ENCODE measurements at regions not wholly inside any gene's neighbourhood (a gene's known extent, or its start where the extent isn't known, plus 50 kb on each side); places are given as distances from the start of the nearest gene placed in this dataset.
A peak's percentile ranks its signal among the peaks of the same experiment; 100 is the strongest.

DNA sequence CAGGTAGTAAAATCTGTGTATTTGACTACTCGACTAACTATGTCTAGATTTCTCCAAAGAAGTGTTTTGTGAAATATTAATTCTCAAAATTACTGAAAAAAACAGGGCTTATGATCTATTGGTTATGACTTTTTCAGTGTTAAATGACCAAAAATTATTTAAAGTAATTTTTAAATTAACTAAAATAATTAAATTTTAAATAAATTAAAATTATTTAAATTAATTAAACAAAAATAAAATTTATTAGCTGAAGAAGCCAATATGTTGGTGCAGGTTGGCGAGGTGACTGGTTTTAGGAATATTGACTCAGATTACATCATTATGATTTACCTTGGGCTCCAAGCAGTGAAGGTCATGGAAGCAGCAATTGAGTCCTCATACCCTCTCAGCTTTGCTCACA lies 483.2 kb downstream of the PTPRC start:
- peak; percentile 74 for FAIRE-seq

DNA sequence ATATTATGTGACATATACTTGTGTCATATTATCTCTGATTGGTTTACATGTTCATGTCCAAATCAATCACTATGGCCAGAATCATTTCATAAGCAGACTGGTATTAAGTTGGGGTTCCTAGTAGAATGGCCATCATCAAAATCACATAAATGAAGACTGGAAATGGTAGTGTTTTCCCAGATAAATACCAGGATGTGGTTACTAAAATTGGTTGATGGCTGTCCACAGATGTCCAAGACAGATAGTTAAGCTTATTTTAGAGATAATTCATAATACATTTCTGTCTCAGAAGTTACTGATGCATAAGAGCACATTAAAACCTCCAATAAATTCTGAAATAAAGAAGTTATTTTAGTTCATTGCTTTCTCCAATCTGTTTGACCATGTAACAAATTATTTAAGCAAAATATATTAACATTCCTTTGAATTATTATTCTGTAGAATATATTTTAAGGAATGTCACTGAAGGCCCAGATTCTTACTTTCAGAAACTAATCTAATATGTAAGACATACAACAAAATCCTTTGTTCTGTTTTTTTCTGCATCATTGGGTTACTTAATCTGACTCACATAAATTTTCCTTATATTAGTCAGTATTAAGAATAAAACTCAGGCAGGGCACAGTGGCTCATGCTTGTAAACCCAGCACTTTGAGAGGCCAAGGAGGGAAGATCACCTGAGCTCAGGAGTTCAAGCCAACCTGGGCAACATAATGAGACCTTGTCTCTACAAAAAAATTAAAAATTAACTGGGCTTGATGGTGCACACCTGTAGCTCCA lies 483.9 kb downstream of the PTPRC start:
- FAIRE-seq: no peak

DNA sequence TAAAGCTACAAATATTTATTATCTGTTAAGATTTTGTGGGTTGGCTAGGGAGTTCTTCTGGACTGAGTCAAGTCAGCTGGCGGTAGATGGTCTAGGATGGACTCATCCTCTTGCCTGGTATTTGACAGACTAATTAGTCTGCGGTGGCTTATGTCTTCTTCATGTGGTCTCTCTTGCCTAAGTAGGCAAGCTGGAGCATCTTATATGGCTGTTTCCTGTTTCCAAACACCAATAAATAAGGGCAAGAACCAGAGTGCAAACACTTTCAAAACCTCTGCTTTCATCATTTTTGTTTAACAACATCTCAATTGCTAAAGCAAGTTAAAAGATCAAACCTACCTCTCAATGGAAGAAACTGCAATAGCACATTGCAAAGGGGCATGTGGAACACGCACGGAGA lies 484.8 kb downstream of the PTPRC start:
- no peak for FAIRE-seq

DNA sequence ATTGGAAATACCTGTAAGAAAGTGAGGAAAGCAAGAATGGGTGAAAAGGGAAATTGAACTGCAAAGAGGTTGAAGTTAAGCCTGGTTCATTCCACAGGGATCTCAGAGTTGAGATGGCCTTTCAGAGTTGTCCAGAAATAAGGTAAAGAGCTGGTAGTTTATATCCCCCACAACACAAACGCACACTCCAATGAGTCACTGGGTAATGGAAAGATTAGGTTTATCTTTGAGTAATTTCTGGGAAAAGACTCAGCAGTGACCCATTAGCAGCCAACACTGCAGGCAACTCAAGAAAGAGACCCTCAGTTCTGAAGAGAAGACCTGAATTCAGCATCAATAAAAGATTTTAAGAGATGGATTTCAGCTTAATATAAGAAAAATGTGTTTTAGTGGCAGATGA lies 485.5 kb downstream of the PTPRC start:
- FAIRE-seq: no peak

DNA sequence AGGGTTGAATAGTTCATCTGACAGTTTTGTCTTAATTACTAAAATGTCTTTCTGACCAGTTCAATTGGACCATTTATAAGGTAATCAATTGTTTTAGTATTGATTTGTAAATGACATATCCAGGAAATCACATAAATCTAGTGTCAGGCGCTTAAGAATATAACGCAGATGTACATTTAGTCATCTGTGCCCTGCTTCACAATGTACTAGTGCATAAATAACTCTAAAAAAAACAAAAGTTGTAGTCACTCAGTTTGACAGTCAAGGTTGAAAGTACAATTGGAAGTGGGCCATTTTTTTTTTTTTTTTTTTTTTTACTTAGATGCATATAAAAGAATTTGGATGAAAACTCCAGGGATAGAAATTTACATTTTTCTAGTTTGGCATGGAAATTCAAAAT lies 490.4 kb downstream of the PTPRC start:
- no peak for FAIRE-seq

DNA sequence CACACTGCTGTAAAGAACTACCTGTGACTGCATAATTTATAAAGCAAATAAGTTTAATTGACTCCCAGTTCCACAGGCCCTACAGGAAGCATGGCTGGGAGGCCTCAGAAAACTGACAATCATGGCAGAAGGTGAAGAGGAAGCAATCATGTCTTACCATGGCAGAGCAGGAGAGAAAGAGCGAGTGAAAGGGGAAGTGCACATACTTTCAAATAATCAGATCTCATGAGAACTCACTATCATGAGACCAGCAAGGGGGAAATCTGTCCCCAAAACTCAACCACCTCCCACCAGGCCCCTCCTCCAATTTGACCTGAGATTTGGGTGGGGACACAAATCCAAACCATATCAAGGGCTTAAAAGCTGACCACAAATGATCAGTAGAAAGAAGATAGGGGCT lies 493.2 kb downstream of the PTPRC start:
- no peak for FAIRE-seq

DNA sequence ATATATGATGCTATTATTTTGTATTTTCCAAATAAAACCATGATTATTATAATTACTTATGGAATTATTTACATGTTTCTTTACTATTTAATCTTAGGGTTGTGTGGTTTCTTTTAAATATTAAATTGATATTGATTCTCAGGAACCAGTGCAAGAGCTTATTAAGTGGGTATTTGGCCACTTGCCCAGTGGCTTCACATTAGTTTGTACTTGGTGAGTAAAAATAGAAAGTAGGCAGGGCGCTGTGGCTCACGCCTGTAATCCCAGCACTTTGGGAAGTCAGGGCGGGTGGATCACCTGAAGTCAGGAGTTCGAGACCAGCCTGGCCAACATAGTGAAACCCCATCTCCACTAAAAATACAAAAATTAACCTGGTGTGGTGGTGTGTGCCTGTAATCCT lies 497.1 kb downstream of the PTPRC start:
- no peak for FAIRE-seq

DNA sequence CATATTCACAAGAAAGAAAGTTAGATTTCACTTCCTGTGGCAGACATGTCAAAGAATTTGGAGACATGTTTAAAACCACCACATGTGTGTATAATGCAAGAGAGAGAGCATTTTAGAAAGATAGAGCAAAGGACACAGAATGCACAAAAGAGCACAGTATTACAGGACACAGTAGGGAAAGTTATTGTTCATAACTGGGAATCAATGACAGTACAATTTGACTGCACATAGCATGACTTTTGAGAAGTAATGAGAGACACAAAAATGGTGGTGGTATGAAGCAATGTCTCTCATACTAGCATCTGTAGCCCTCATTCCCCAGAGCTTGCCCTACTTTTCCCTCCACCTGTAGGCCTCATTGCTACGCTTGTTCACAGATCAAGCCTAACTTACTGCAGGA lies 499.2 kb downstream of the PTPRC start:
- FAIRE-seq: no peak

DNA sequence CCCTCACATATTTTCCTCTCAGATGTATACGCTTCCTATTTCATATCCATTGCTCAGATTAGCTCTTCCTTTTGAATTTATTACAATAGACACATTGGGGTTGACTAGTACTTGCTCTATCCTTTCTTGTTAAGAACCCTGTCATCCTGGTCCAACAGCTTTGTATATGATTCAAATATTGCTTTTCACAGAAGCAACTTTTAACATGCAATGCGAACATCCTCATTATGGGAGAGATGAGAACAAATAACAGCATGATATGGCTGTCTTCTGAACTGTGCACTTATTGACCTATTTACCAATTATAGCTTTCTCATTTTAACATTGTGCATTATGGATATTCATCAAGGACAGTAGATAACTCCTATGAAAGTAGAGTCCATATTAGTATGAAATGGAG lies 510.8 kb downstream of the PTPRC start:
- FAIRE-seq: no peak

DNA sequence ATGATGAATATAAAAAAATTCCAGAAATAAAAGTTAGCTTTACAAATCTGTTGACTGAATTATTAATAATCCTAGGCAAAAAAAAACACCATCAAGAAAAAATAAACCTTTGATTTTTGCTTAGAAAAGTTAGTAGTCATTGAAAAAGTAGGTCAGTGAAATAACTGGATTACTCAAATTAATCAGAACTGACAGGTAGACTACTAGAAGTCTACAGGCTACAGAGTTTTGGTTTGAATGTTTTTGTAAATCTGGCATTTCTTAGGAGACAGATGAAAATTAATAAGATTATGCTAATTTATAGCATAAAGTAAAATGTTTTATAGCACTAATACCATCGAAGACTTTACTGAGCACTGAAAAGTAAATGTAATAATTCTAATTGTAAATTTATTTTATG lies 511.9 kb downstream of the PTPRC start:
- no peak for FAIRE-seq

DNA sequence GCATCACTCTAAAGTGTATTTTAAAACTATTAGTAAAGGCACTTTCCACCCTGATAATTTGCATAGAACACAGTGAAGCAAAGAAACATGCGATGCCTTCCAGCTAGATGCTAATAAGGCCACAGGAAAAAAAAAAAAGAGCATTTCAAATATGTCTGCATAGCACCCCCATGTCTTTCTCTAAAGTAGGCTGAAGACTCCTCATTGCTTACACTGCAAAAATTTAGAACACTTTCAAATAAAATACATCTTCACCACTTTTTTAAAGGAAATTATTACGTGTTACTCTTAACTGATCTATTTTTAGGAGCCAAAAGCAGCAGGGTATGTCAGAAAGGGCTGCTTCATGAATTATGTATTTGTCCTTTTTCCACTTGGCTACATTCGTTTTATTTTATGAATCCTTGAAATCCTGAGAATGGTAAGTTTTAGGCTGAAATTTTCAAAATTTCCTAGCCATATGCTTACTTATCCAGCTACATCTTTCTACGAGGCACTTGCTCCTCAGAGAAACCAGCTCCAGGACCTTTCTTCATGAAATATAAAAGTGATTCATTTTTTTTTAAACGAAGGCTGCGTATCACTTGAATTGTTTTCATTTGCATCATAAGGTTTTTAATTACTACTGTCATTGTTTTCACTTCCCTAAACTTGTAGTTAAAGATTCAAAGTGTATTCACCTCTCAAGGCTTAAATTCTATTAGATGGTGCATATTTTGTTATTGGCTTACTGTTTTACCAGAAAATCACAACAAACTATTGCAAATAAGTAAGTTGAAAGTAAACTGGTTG lies 513.0 kb downstream of the PTPRC start:
- FAIRE-seq: no peak

DNA sequence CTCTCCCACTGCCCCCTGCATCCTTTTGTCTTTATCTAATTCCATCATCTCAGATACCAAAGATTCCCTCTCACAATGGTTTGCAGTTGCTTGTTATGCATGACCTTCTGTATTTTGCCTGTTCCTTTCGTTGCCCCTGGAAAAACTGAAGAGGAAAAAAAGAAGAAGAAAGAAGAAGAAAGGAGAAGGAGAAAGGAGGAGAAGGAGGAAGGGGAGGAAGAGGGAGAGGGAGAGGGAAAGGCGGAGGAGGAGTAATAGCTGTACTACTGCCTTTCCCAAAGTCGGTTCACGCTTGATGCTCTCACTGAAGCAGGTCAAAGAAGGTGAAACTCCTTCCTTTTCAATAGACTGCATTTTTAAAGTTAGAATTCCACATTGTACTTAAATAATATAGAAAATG lies 513.8 kb downstream of the PTPRC start:
- no peak for FAIRE-seq

DNA sequence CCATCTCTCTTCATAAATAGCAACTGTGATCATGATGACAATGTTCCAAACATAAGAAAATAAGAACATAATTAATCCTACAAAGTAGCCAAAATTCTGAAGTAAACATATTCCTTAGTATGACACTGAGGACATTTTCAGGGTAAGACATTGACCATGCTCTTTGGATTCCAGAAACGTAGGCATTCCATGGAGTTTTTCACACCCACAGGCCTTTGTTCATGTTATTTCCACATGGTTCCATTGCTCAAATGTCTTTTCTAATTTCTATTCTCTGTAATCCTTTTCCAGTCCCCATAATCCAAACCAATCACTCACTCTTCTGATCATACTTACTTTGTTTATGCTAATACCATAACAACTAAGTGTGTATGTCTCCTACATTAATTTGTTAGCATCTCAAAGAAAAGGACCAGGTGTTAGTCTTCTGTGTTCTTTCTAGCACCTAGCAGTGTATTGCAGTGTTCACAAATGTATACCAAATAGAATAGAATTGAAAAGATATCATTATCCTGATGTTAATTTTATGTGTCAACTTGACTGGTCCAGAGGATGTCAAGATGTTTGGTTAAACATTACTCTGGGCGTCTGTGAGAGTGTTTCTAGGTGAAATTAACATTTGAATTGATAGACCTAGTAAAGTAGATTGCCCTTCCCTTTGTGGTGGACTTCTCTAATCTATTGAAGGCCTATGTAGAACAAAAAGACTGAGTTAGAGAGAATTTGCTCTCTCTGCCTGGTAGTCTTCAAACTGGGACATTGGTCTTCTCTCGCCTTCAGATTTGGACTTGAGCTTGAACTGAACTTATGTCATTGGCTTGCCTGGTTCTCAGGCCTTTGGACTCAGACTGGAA lies 516.6 kb downstream of the PTPRC start:
- no peak for FAIRE-seq

DNA sequence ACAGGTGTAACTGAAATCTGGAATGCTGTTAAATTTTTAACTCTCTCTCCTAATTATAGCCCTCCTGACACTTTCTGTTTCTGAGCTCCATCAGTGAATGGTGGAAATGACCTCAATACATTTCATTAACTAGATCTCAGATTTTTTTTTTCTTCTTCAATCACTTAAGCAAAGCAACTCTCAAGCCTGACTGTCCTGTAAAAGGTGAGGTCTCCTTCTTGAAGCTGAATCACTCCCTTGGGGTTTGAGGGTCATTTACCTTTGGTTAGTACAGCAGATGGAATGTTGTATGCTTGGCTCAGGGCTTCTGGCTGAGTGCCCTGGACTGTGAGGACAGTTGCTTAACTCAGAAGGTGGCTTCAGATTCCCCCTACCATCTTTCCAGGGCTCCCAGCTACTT lies 518.7 kb downstream of the PTPRC start:
- FAIRE-seq: no peak

DNA sequence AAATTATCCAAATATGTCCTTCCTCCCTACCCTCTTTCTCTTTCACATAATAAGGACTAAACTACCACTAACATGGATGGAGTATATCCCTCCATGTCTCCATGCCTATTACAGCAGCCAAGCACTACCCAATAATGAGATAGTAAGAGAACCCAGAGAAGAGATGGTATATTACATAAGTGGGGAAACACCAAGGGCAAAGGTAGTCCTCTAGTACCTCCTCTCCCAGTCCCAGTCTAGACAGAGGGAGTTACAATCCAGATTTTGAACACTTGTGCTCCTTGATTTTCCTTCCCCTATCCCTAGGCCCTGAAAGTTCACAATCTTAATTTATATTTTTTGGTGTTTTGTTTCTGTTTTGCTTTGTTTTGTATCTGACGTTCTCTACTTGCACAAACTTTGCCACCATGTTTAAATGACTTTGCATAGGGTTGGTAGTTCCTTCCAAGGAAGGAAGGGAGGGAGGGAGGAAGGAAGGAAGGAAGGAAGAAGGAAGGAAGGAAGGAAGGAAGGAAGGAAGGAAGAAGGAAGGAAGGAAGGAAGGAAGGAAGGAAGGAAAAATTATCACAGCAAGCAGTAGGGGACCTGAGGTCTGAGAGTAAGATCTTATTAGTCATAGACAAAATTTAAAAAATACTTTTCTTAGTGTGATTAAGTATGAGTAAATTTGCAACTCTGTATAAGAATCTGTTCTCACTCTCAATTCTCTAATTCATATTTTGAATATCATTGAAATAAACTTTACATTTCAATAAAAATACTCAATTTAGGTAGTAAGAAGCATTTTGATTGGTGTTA lies 521.9 kb downstream of the PTPRC start:
- FAIRE-seq: no peak

DNA sequence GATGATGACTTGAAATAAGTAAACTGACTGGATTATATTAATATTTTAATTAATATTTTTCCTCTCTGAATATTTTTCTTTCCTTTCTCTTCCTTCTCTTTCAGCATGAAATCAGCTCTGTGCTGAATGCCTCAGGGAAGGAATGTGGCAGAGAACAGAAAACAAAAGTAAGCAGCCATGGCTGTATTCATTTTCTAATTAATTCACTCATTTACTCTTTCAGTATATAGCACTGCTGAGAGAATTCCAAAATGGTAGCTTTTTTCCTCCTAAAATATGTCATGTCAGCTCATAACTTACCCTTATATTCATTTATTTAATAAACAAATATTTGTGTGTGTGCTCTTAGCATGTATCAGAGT lies 522.5 kb downstream of the PTPRC start:
- no peak for FAIRE-seq

DNA sequence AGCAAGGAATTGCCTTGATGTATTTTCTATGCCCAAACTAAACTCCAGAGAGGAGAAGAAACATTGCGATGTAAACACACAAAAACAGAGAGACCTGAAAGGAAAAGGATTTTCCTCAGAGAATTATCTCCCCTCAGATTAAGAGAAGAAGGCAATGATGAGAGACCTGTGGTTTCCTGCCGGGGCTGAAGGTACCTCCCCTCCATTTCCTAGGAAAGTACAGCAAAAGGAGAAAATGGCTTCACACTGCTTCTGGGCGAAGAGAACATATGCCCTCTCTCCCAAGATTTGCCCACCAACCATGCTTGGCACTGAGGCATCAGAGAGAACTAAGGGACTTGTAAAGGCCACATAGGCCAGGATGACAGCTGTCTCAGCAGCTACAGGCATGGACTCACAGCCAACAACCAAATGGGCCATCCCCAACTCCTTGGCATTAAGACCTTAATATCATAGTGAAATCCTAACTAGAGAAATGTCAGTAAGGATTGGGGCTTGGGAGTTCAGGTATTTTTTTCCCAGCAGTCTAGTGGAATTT lies 523.0 kb downstream of the PTPRC start:
- no peak for FAIRE-seq

DNA sequence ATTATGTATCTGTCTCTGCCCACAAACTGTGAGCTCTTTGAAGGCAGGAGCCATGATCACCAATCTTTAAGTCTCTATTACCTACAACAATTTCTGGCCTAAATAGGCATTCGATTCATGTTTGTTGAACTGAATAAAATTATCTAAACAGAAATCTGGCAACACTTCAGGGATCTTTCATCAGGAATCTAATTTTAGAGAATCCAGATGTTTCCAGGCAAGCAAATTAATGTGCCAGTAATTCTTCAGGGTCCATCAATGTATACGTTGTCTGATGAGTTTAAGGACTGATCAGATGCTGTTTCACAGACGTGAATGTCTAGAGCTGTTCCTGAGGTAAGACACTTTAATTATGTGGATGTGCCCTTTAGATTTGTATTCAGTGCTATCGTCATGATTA lies 524.4 kb downstream of the PTPRC start:
- no peak for FAIRE-seq

DNA sequence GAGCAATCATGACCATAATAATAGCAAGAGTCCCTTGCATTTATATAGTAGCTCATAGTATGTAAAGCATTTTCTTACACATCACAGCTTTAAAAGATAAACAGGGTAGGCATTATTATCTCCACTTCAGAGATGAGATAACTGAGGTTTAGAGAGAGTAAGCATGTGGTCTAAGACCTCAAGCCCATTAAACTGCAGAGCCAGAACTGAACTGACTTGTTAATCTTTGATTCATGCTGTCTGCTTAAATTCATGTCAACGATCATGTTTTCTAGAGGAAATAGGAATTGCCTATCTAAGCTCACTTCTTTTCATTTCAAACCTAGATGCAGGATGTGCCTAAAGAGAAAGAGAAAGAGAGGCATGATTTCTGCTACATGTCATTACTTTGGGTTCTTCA lies 524.8 kb downstream of the PTPRC start:
- no peak for FAIRE-seq

DNA sequence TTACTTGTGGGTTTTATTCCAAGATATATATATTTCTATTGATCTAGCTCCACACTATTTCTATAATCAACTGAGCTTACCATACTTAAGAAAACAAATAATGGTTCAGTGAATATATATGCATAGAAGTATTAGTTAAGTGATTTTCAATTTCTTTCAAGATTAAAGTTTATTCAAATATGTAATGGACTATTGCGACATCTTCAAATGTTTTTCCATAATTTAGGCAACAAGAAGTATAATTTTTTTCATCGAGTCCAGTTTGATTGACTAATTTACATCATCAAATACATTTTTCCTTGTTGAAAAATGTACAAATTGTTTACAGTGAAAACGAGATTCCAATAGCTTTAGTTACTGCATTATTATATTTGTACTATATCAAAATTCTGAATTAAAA lies 528.6 kb downstream of the PTPRC start:
- FAIRE-seq: no peak

DNA sequence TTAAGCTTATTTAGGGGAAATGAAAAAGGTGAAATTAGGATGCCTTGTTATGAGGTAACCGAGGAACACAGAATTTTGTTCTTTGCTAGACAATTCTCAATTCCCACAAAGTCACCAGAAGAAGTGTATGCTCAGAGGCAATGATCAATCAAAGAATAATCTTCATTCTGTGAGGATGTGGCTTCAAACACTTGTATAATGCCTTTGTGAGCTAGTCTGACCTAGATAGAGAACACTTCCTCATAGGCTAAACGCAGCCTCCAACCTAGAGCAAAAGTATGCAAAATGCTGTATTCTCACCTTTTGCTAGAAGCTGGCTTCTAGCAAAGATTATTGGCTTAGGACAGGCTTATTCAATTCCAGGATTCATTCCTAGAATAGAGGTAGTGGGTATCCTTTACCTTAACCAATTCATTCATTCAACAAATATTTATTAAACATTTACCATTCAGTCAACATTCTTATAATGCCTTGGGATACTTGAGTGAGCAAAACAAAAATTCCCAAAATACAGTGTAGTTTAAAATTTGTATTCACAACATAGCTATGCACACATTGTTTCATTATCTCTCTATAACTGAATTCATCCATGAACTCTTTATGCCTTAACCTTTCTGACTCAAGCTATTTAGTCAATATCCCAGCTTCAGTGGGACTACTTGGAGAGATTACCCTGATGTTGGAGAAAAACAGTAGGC lies 530.2 kb downstream of the PTPRC start:
- no peak for FAIRE-seq

DNA sequence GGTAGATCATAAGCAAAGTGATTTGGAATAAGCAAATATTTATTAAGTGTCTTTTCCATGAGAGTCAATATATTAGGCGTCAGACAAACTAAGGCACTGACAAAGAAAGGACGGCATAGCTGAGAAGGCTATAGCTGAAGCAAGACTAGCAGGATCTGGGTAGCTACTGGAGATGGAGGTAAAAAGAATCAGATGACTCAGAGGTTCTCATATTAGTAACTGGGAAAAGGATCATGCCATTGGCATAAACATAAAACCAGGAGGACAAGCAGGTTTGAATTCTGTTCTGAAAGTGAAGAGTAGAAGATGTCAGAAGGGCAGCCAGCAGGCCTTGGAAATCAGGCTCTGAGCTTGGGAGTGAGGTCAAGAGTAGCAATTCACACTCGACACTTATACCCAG lies 531.9 kb downstream of the PTPRC start:
- FAIRE-seq: no peak
